GM23338 (cell line): ENCODE measurements at regions not wholly inside any gene's neighbourhood (a gene's known extent, or its start where the extent isn't known, plus 50 kb on each side); places are given as distances from the start of the nearest gene placed in this dataset.

Experiments used
- ATAC-seq: fragments of 200-7000 bp; cut with Tn5 transposase; 3 replicates; pipeline ENCODE4 v1.9.1; 2020
- DNase-seq: peaks from one replicate; pipeline ENCODE4 v3.0.0-alpha.2; 2015; ENCODE audit warnings: low spot score
- H2AFZ ChIP-seq: fragments of 200-600 bp; sonication (generic); 2 replicates; pipeline ENCODE4 v1.8.0; 2016; ENCODE audit warnings: antibody characterized with exemption, mild to moderate bottlenecking, moderate library complexity
- H3F3A ChIP-seq: fragments of 200-600 bp; sonication (generic); replicated peaks from 2 replicates; pipeline ENCODE4 v1.8.0; 2017; ENCODE audit warnings: antibody characterized with exemption, mixed run types, low read depth
- H3K27ac ChIP-seq: fragments of 200-600 bp; sonication (generic); 2 replicates; pipeline ENCODE4 v1.6.1; 2016; ENCODE audit warnings: low read depth
- H3K27me3 ChIP-seq: fragments of 200-600 bp; sonication (generic); 2 replicates; pipeline ENCODE4 v1.8.0; 2016; ENCODE audit warnings: mild to moderate bottlenecking, mixed run types, moderate library complexity; ENCODE audit not compliant: insufficient read depth
- H3K36me3 ChIP-seq: fragments of 200-600 bp; sonication (generic); 2 replicates; pipeline ENCODE4 v1.8.0; 2016; ENCODE audit warnings: mild to moderate bottlenecking; ENCODE audit not compliant: insufficient read depth
- H3K4me1 ChIP-seq: fragments of 200-600 bp; sonication (generic); 2 replicates; pipeline ENCODE4 v1.8.0; 2016; ENCODE audit warnings: mild to moderate bottlenecking, moderate library complexity; ENCODE audit not compliant: insufficient read depth
- H3K4me2 ChIP-seq: fragments of 200-600 bp; sonication (generic); 2 replicates; pipeline ENCODE4 v1.7.1; 2017; ENCODE audit warnings: mixed run types
- H3K4me3 ChIP-seq: fragments of 200-600 bp; sonication (generic); 2 replicates; pipeline ENCODE4 v1.6.1; 2016; ENCODE audit warnings: mixed run types
- H3K79me2 ChIP-seq: fragments of 200-600 bp; sonication (generic); replicated peaks from 2 replicates; pipeline ENCODE4 v1.8.0; 2017; ENCODE audit warnings: mild to moderate bottlenecking; ENCODE audit not compliant: insufficient read depth
- H3K9me2 ChIP-seq: fragments of 200-600 bp; sonication (generic); 2 replicates; pipeline ENCODE4 v1.8.0; 2017; ENCODE audit not compliant: insufficient read depth
- H4K20me1 ChIP-seq: fragments of 200-600 bp; sonication (generic); replicated peaks from 2 replicates; pipeline ENCODE4 v1.8.0; 2017; ENCODE audit warnings: mild to moderate bottlenecking; ENCODE audit not compliant: insufficient read depth
- H3K27ac Mint-ChIP-seq: 2 replicates; pipeline ENCODE4 v1.8.0; 2020; ENCODE audit warnings: inconsistent platforms, mild to moderate bottlenecking, moderate library complexity, mixed read lengths
- H3K27me3 Mint-ChIP-seq: 3 replicates; pipeline ENCODE4 v1.8.0; 2022; ENCODE audit warnings: low read depth, mild to moderate bottlenecking, moderate library complexity, mixed read lengths, inconsistent platforms; ENCODE audit not compliant: insufficient read depth, poor library complexity
- H3K36me3 Mint-ChIP-seq: 3 replicates; pipeline ENCODE4 v1.8.0; 2021; ENCODE audit warnings: low read depth, mild to moderate bottlenecking, inconsistent platforms, moderate library complexity, mixed read lengths
- H3K4me1 Mint-ChIP-seq: 3 replicates; pipeline ENCODE4 v1.8.0; 2020; ENCODE audit warnings: mild to moderate bottlenecking, inconsistent platforms, mixed read lengths
- H3K4me3 Mint-ChIP-seq: 3 replicates; pipeline ENCODE4 v1.8.0; 2021; ENCODE audit warnings: moderate library complexity, mild to moderate bottlenecking, inconsistent platforms, mixed read lengths
- H3K9me3 Mint-ChIP-seq: 3 replicates; pipeline ENCODE4 v1.8.0; 2020; ENCODE audit warnings: moderate library complexity, mild to moderate bottlenecking, inconsistent platforms, mixed read lengths
- CREB1 ChIP-seq: fragments of 250-450 bp; sonication (Bioruptor Pico); IDR thresholded peaks from 2 replicates; pipeline ENCODE4 v1.5.0; 2020; ENCODE audit warnings: low read depth, mild to moderate bottlenecking, moderate library complexity
- CTCF ChIP-seq, 2 experiments: fragments of 200-600 bp in 1 of 2; sonication (generic) in 1 of 2; conservative IDR thresholded peaks; 2 replicates each; pipeline versions ENCODE4 v1.5.1 to v1.6.1; 2016 to 2017; ENCODE audit warnings: antibody characterized with exemption in 2 of 2, low read depth in 2 of 2, mild to moderate bottlenecking in 2 of 2, moderate library complexity in 1 of 2
- ETS1 ChIP-seq: IDR thresholded peaks from 2 replicates; pipeline ENCODE4 v1.6.1; 2016; ENCODE audit warnings: antibody characterized with exemption
- EZH2 ChIP-seq: fragments of 200-600 bp; sonication (generic); IDR thresholded peaks from one replicate; pipeline ENCODE4 v1.8.0; 2017; ENCODE audit warnings: antibody characterized with exemption, mild to moderate bottlenecking, low read depth; ENCODE audit not compliant: unreplicated experiment
- EZH2phosphoT487 ChIP-seq: fragments of 200-600 bp; sonication (generic); IDR thresholded peaks from one replicate; pipeline ENCODE4 v1.8.1; 2018; ENCODE audit warnings: antibody characterized with exemption; ENCODE audit not compliant: unreplicated experiment
- JUNB ChIP-seq: IDR thresholded peaks from one replicate; pipeline ENCODE4 v1.6.1; 2016; ENCODE audit warnings: antibody characterized with exemption; ENCODE audit not compliant: unreplicated experiment
- NANOG ChIP-seq: IDR thresholded peaks from 2 replicates; pipeline ENCODE4 v1.6.1; 2016; ENCODE audit warnings: antibody characterized with exemption, borderline replicate concordance
- POLR2AphosphoS5 ChIP-seq: IDR thresholded peaks from 2 replicates; pipeline ENCODE4 v1.6.1; 2016; ENCODE audit warnings: antibody characterized with exemption, low read depth
- STAT1 ChIP-seq: IDR thresholded peaks from one replicate; pipeline ENCODE4 v1.6.1; 2016; ENCODE audit warnings: antibody characterized with exemption; ENCODE audit not compliant: unreplicated experiment
- ZNF114 ChIP-seq: fragments of 250-450 bp; sonication (Bioruptor Pico); IDR thresholded peaks from 2 replicates; pipeline ENCODE4 v1.5.0; 2020; ENCODE audit warnings: mild to moderate bottlenecking, moderate library complexity
- ZNF331 ChIP-seq: fragments of 250-450 bp; sonication (Bioruptor Pico); IDR thresholded peaks from 2 replicates; pipeline ENCODE4 v1.5.0; 2020; ENCODE audit warnings: low read depth, mild to moderate bottlenecking, moderate library complexity
- ZNF462 ChIP-seq: fragments of 250-450 bp; sonication (Bioruptor Pico); IDR thresholded peaks from 2 replicates; pipeline ENCODE4 v1.5.0; 2020; ENCODE audit warnings: mild to moderate bottlenecking, moderate library complexity
- TF ChIP-seq, protein P1 (sequence below): IDR thresholded peaks from one replicate; pipeline ENCODE4 v1.6.1; 2018; ENCODE audit warnings: antibody characterized with exemption; ENCODE audit not compliant: unreplicated experiment

DNA sequence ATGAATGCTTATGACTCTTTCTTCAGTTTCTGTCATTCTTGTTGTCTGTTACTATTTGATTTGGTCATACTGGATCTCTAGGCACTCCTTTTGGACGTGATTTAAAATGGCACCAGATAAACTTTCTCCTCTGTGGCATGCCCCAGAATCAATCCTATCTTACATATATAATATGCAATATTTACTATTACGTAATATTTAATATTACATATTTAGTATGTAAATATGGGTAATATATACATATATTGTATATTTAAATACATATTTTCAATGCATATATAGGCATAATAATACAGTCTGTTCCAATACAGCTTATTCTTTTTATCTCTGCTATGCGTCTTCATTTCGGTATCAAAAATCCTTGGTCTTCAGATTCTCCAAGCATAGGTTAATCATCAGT, 104.4 kb upstream of the PRR20A start:
- no peaks in the 10 kb centered on the region for H4K20me1 ChIP-seq
- no peak overlapping the region for H3K4me2 ChIP-seq
- no peak overlapping the region for H2AFZ ChIP-seq
- TF ChIP-seq EZH2: no peak
- TF ChIP-seq CTCF (conservative IDR thresholded peaks at IDR 0.05; ENCODE audit: low read depth in 2 of 2): no peak
- no peak for TF ChIP-seq EZH2phosphoT487
- no peak for TF ChIP-seq POLR2AphosphoS5
- TF ChIP-seq JUNB: no peak
- no peak for TF ChIP-seq ETS1
- TF ChIP-seq STAT1: no peak
- no peak for TF ChIP-seq ZNF114 (CRISPR knock-in tag)
- TF ChIP-seq ZNF462 (CRISPR knock-in tag): no peak
- TF ChIP-seq NANOG: no peak
- no peak for TF ChIP-seq ZNF331 (CRISPR knock-in tag)
- no peak for TF ChIP-seq CREB1 (CRISPR knock-in tag)
- TF ChIP-seq, protein P1, sequence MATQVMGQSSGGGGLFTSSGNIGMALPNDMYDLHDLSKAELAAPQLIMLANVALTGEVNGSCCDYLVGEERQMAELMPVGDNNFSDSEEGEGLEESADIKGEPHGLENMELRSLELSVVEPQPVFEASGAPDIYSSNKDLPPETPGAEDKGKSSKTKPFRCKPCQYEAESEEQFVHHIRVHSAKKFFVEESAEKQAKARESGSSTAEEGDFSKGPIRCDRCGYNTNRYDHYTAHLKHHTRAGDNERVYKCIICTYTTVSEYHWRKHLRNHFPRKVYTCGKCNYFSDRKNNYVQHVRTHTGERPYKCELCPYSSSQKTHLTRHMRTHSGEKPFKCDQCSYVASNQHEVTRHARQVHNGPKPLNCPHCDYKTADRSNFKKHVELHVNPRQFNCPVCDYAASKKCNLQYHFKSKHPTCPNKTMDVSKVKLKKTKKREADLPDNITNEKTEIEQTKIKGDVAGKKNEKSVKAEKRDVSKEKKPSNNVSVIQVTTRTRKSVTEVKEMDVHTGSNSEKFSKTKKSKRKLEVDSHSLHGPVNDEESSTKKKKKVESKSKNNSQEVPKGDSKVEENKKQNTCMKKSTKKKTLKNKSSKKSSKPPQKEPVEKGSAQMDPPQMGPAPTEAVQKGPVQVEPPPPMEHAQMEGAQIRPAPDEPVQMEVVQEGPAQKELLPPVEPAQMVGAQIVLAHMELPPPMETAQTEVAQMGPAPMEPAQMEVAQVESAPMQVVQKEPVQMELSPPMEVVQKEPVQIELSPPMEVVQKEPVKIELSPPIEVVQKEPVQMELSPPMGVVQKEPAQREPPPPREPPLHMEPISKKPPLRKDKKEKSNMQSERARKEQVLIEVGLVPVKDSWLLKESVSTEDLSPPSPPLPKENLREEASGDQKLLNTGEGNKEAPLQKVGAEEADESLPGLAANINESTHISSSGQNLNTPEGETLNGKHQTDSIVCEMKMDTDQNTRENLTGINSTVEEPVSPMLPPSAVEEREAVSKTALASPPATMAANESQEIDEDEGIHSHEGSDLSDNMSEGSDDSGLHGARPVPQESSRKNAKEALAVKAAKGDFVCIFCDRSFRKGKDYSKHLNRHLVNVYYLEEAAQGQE: no peak
- H3K9me2 ChIP-seq: no peaks in the 10 kb centered on the region
- no peaks in the 10 kb centered on the region for H3K4me1 Mint-ChIP-seq
- 0 out of 3 replicates have a peak, but pooled peaks cover under 1% of the 10 kb centered on the region for H3K36me3 Mint-ChIP-seq
- no peak overlapping the region for H3K4me3 ChIP-seq
- H3K27ac Mint-ChIP-seq: no peak overlapping the region
- ATAC-seq (no peak), DNase-seq (no peak)
- H3K27me3 Mint-ChIP-seq: no peaks in the 10 kb centered on the region
- H3F3A ChIP-seq: no peaks in the 10 kb centered on the region
- H3K4me1 ChIP-seq: no peaks in the 10 kb centered on the region
- no peaks in the 10 kb centered on the region for H3K79me2 ChIP-seq
- H3K27ac ChIP-seq: no peak overlapping the region
- no peaks in the 10 kb centered on the region for H3K27me3 ChIP-seq
- H3K36me3 ChIP-seq: no peaks in the 10 kb centered on the region
- no peak overlapping the region for H3K4me3 Mint-ChIP-seq
- peaks cover 1% of the 10 kb centered on the region; the same call in 2 of the 3 replicates for H3K9me3 Mint-ChIP-seq
